Upper lobe of left lung (tissue), 6 donors: ENCODE measurements at regions not wholly inside any gene's neighbourhood (a gene's known extent, or its start where the extent isn't known, plus 50 kb on each side); places are given as distances from the start of the nearest gene placed in this dataset.

ENCODE experiments used
- ATAC-seq, 2 donors: fragments of 200-7000 bp; cut with Tn5 transposase; one replicate each; pipeline ENCODE4 v1.9.1; 2022; ENCODE audit warnings: mild to moderate bottlenecking in 2 of 2, moderate library complexity in 2 of 2; ENCODE audit not compliant: low FRiP score in 2 of 2
- DNase-seq, 2 donors: peaks; one replicate each; pipeline ENCODE4 v3.0.0-alpha.2; 2019 to 2020
- H3K27ac ChIP-seq, 4 donors: fragments of 200-600 bp; sonication (generic); one replicate each; pipeline ENCODE4 v1.5.1; 2016 to 2019
- H3K27me3 ChIP-seq, 4 donors: fragments of 200-600 bp; sonication (generic); one replicate each; pipeline ENCODE4 v1.5.1; 2017 to 2019
- H3K36me3 ChIP-seq, 4 donors: fragments of 200-600 bp; sonication (generic); one replicate each; pipeline ENCODE4 v1.5.1; 2016 to 2019
- H3K4me1 ChIP-seq, 4 donors: fragments of 200-600 bp; sonication (generic); one replicate each; pipeline ENCODE4 v1.5.1; 2018 to 2019
- H3K4me3 ChIP-seq, 4 donors: fragments of 200-600 bp; sonication (generic); one replicate each; pipeline ENCODE4 v1.5.1; 2017 to 2019; ENCODE audit warnings: mild to moderate bottlenecking in 2 of 4, moderate library complexity in 1 of 4
- H3K9me3 ChIP-seq, 4 donors: fragments of 200-600 bp; sonication (generic); one replicate each; pipeline ENCODE4 v1.5.1; 2018 to 2019
- CTCF ChIP-seq, 6 experiments: fragments of 450-650 bp in 4 of 6; fragments of 200-600 bp in 2 of 6; sonication (generic) in 2 of 6; IDR thresholded peaks; one replicate each; pipeline ENCODE4 v1.5.1; 2016 to 2019; ENCODE audit warnings: antibody characterized with exemption in 6 of 6
- EP300 ChIP-seq, 4 donors: sonication (generic); formaldehyde crosslinking; IDR thresholded peaks; one replicate each; pipeline ENCODE4 v1.5.1; 2017; ENCODE audit warnings: antibody characterized with exemption in 4 of 4, control low read depth in 2 of 4
- POLR2A ChIP-seq, 4 donors: fragments of 450-650 bp; IDR thresholded peaks; one replicate each; pipeline ENCODE4 v1.5.1; 2016 to 2017; ENCODE audit warnings: antibody characterized with exemption in 4 of 4, mild to moderate bottlenecking in 2 of 4
- POLR2AphosphoS5 ChIP-seq, 2 donors: sonication (generic); formaldehyde crosslinking; IDR thresholded peaks; one replicate each; pipeline ENCODE4 v1.5.1; 2017; ENCODE audit warnings: antibody characterized with exemption in 2 of 2
- WGBS, 2 donors: methylation state at CpG; one replicate each; pipeline ENCODE4 v1.1.5; 2017 to 2018; 5-methylcytosine and 5-hydroxymethylcytosine counted together
- donor health status: DM: no; HTN: no; CAD: no; lungs with moderate emphysema.
- donor health status: DM: no; HTN: yes; CAD: no; lungs with severe emphysema.

GRCh38 chr5:126341906-126342630 lies 81.1 kb upstream of the GRAMD2B start:
- DNase-seq (no peak), ATAC-seq (no peak)
- Histone ChIP-seq H3K36me3 (no peaks in the 10 kb centered on the region), H3K4me3 (no peak overlapping the region), H3K27ac (no peak overlapping the region), H3K27me3 (no peaks in the 10 kb centered on the region), H3K9me3 (no peaks in the 10 kb centered on the region), H3K4me1 (peaks cover 0 to 3% (median 0%) of the 10 kb centered on the region in 4 donors)
- no peak for TF ChIP-seq CTCF (IDR thresholded peaks at IDR 0.05)
- TF ChIP-seq POLR2A (IDR thresholded peaks at IDR 0.05) = no peak
- TF ChIP-seq EP300 (IDR thresholded peaks at IDR 0.05) = no peak
- TF ChIP-seq POLR2AphosphoS5 (IDR thresholded peaks at IDR 0.05) = no peak
- WGBS, 2 donors = 30 to 65% methylated on average over 1 of the region's 1 CpG

GRCh38 chr5:126348855-126349635 lies 74.2 kb upstream of the GRAMD2B start:
- Histone ChIP-seq H3K4me1 (peaks cover 0 to 16% (median 5%) of the 10 kb centered on the region in 4 donors), H3K36me3 (no peaks in the 10 kb centered on the region), H3K27me3 (no peaks in the 10 kb centered on the region), H3K27ac (peak overlapping the region in 2 of 4 donors; percentile 1 to 54), H3K9me3 (no peaks in the 10 kb centered on the region), H3K4me3 (no peak overlapping the region)
- ATAC-seq = no peak
- TF ChIP-seq POLR2A (IDR thresholded peaks at IDR 0.05) (no peak), EP300 (IDR thresholded peaks at IDR 0.05) (no peak), CTCF (IDR thresholded peaks at IDR 0.05) (no peak), POLR2AphosphoS5 (IDR thresholded peaks at IDR 0.05) (no peak)
- no peak for DNase-seq
- 49 to 58% methylated on average over 3 of the region's 3 CpGs for WGBS, 2 donors

- H3K4me1 ChIP-seq = peaks cover 6 to 23% (median 12%) of the 10 kb centered on the region in 4 donors
- WGBS, 2 donors = 61 to 67% methylated on average over 1 of the region's 1 CpG
- no peaks in the 10 kb centered on the region for H3K36me3 ChIP-seq
- ATAC-seq (no peak), DNase-seq (no peak)
- no peak overlapping the region for H3K27ac ChIP-seq
- TF ChIP-seq EP300 (IDR thresholded peaks at IDR 0.05) (no peak), POLR2A (IDR thresholded peaks at IDR 0.05) (no peak), CTCF (IDR thresholded peaks at IDR 0.05) (no peak), POLR2AphosphoS5 (IDR thresholded peaks at IDR 0.05) (no peak)
- no peaks in the 10 kb centered on the region for H3K27me3 ChIP-seq
- no peaks in the 10 kb centered on the region for H3K9me3 ChIP-seq
- H3K4me3 ChIP-seq = no peak overlapping the region
Measured at GRCh38 chr5:126351153-126351552, 72.1 kb upstream of the GRAMD2B start.

- DNase-seq (no peak), ATAC-seq (peak; percentile 67 to 75)
- WGBS, 2 donors = 22 to 27% methylated on average over 6 of the region's 6 CpGs
- H3K9me3 ChIP-seq = no peaks in the 10 kb centered on the region
- no peaks in the 10 kb centered on the region for H3K36me3 ChIP-seq
- TF ChIP-seq POLR2AphosphoS5 (IDR thresholded peaks at IDR 0.05) (peak in 1 of 2 donors; percentile 51), EP300 (IDR thresholded peaks at IDR 0.05) (peak in 2 of 4 donors; percentile 10 to 25), POLR2A (IDR thresholded peaks at IDR 0.05) (peak in 2 of 4 donors; percentile 33 to 34), CTCF (IDR thresholded peaks at IDR 0.05) (peak; percentile 21 to 63 (median 45))
- H3K4me1 ChIP-seq = peaks cover 6 to 23% (median 12%) of the 10 kb centered on the region in 4 donors
- no peak overlapping the region for H3K4me3 ChIP-seq
- no peaks in the 10 kb centered on the region for H3K27me3 ChIP-seq
- H3K27ac ChIP-seq = peak overlapping the region; percentile 35 to 74 (median 53)
Measured at GRCh38 chr5:126354012-126354857, 69.0 kb upstream of the GRAMD2B start.
